B cell (primary cell): ENCODE measurements at regions not wholly inside any gene's neighbourhood (a gene's known extent, or its start where the extent isn't known, plus 50 kb on each side); places are given as distances from the start of the nearest gene placed in this dataset.

Experiments used
- ATAC-seq: fragments of 200-7000 bp; cut with Tn5 transposase; one replicate; pipeline ENCODE4 v1.10.0; 2021; ENCODE audit warnings: low read depth, mild to moderate bottlenecking, moderate number of reproducible peaks, moderate library complexity
- CTCF ChIA-PET: fragments of 350-600 bp; sonication (Branson Sonifier 250); formaldehyde crosslinking; loops from one replicate; lab custom pipeline; 2021; ENCODE audit warnings: antibody characterized with exemption, inconsistent platforms; lab: Charles Lee
- POLR2A ChIA-PET: fragments of 350-600 bp; sonication (Branson Sonifier 250); formaldehyde crosslinking; loops from one replicate; lab custom pipeline; 2021; ENCODE audit warnings: antibody characterized with exemption; lab: Charles Lee
- DNase-seq: peaks from one replicate; pipeline ENCODE4 v3.0.0; 2013
- H2AFZ ChIP-seq: 2 replicates; pipeline ENCODE4 v1.6.1; 2012; ENCODE audit warnings: mild to moderate bottlenecking, low read depth, low read length; ENCODE audit not compliant: insufficient read depth, poor library complexity, severe bottlenecking
- H3K27ac ChIP-seq, 2 donors: 1 replicate in 1 of 2; 2 replicates in 1 of 2; pipeline ENCODE4 v1.5.1; 2012 to 2013; ENCODE audit warnings: low read length in 2 of 2, mild to moderate bottlenecking in 2 of 2, moderate library complexity in 1 of 2
- H3K27me3 ChIP-seq, 4 experiments: fragments of 200-600 bp in 1 of 4; sonication (generic) in 1 of 4; replicated peaks in 1 of 4; 1 replicate in 2 of 4; 2 replicates in 2 of 4; pipeline versions ENCODE4 v1.6.1 to v1.7.0; 2013 to 2016; ENCODE audit warnings: low read length in 3 of 4, mild to moderate bottlenecking in 2 of 4, mixed read lengths in 1 of 4, moderate library complexity in 1 of 4; ENCODE audit not compliant: insufficient read depth in 4 of 4, control insufficient read depth in 3 of 4; ENCODE audit errors: control extremely low read depth in 1 of 4
- H3K36me3 ChIP-seq, 2 experiments: replicated peaks in 1 of 2; 1 replicate in 1 of 2; 2 replicates in 1 of 2; pipeline versions ENCODE4 v1.6.1 to v1.7.1; 2013; ENCODE audit warnings: low read length in 1 of 2; ENCODE audit not compliant: insufficient read depth in 2 of 2, control insufficient read depth in 1 of 2; ENCODE audit errors: control extremely low read depth in 1 of 2, extremely low read depth in 1 of 2
- H3K4me1 ChIP-seq, 2 donors: fragments of 200-600 bp in 1 of 2; sonication (generic) in 1 of 2; 1 replicate in 1 of 2; 2 replicates in 1 of 2; pipeline versions ENCODE4 v1.5.1 to v1.6.1; 2013 to 2017; ENCODE audit warnings: low read length in 2 of 2; ENCODE audit not compliant: control insufficient read depth in 2 of 2, insufficient read depth in 2 of 2
- H3K4me2 ChIP-seq: replicated peaks from 2 replicates; pipeline ENCODE3; 2012; ENCODE audit warnings: mild to moderate bottlenecking, low read depth, low read length; ENCODE audit not compliant: poor library complexity, severe bottlenecking
- H3K4me3 ChIP-seq, 5 experiments: fragments of 200-600 bp in 1 of 5; sonication (generic) in 1 of 5; 1 replicate in 3 of 5; 2 replicates in 2 of 5; pipeline versions ENCODE4 v1.5.1 to v1.7.0; 2011 to 2016; ENCODE audit warnings: low read length in 4 of 5, mild to moderate bottlenecking in 4 of 5, low read depth in 2 of 5, control low read depth in 1 of 5, moderate library complexity in 1 of 5; ENCODE audit not compliant: insufficient read depth in 1 of 5; ENCODE audit errors: control extremely low read depth in 1 of 5, extremely low read depth in 1 of 5
- H3K79me2 ChIP-seq: fragments of 200-600 bp; sonication (generic); one replicate; pipeline ENCODE4 v1.6.0; 2016; ENCODE audit warnings: low read length; ENCODE audit not compliant: control insufficient read depth, insufficient read depth
- H3K9ac ChIP-seq: fragments of 200-600 bp; sonication (generic); 2 replicates; pipeline ENCODE4 v1.6.1; 2017; ENCODE audit warnings: mild to moderate bottlenecking, low read length, moderate library complexity
- H3K9me3 ChIP-seq, 3 donors: one replicate each; pipeline versions ENCODE4 v1.6.1 to v1.7.1; 2013; ENCODE audit warnings: low read length in 2 of 3; ENCODE audit not compliant: control insufficient read depth in 2 of 3, insufficient read depth in 1 of 3; ENCODE audit errors: control extremely low read depth in 1 of 3
- H4K20me1 ChIP-seq: 2 replicates; pipeline ENCODE4 v1.6.0; 2012; ENCODE audit warnings: mild to moderate bottlenecking, low read length; ENCODE audit not compliant: insufficient read depth, control insufficient read depth, poor library complexity, severe bottlenecking
- H3K27ac Mint-ChIP-seq: one replicate; pipeline ENCODE4 v1.8.0; 2021; ENCODE audit warnings: mixed read lengths
- H3K27me3 Mint-ChIP-seq: one replicate; pipeline ENCODE4 v1.8.0; 2021; ENCODE audit warnings: mixed read lengths
- H3K4me1 Mint-ChIP-seq: one replicate; pipeline ENCODE4 v1.8.0; 2021; ENCODE audit warnings: mixed read lengths
- H3K4me3 Mint-ChIP-seq: one replicate; pipeline ENCODE4 v1.8.0; 2021; ENCODE audit warnings: mixed read lengths
- H3K9me3 Mint-ChIP-seq: one replicate; pipeline ENCODE4 v1.8.0; 2022; ENCODE audit warnings: mixed read lengths; ENCODE audit not compliant: insufficient read depth
- CTCF ChIP-seq: fragments of 200-600 bp; IDR thresholded peaks from one replicate; pipeline ENCODE4 v1.8.0; 2022; ENCODE audit warnings: antibody characterized with exemption, mild to moderate bottlenecking
- EZH2 ChIP-seq: IDR thresholded peaks from 2 replicates; pipeline ENCODE4 v1.6.1; 2012; ENCODE audit warnings: borderline replicate concordance, low read depth, mild to moderate bottlenecking, moderate library complexity, low read length; ENCODE audit not compliant: insufficient read depth, poor library complexity, severe bottlenecking
- WGBS: methylation state at CpG from one replicate; pipeline ENCODE4 v1.1.5; 2013; ENCODE audit warnings: missing lambda C conversion rate; ENCODE audit not compliant: insufficient coverage; 5-methylcytosine and 5-hydroxymethylcytosine counted together
- intact Hi-C: fragments of 100-400 bp; cut with micrococcal nuclease; formaldehyde crosslinking; loops from one replicate; pipeline ENCODE4 v1.10.0; 2022

GRCh38 chr20:24813080-24813479 lies 136.0 kb upstream of the CST7 start:
- ChIA-PET POLR2A (no interaction called here), CTCF (no interaction called here)
- no peaks in the 10 kb centered on the region for H4K20me1 ChIP-seq
- no peak overlapping the region for H3K9ac ChIP-seq
- no peak overlapping the region for H2AFZ ChIP-seq
- no peak overlapping the region for H3K4me3 ChIP-seq
- Mint-ChIP-seq H3K4me3 (no peak overlapping the region), H3K27me3 (peaks cover 16% of the 10 kb centered on the region), H3K9me3 (no peaks in the 10 kb centered on the region), H3K4me1 (peaks cover 5% of the 10 kb centered on the region), H3K27ac (no peak overlapping the region)
- H3K27ac ChIP-seq = no peak overlapping the region
- intact Hi-C loops = no loop called here
- no peak overlapping the region for H3K4me2 ChIP-seq
- H3K36me3 ChIP-seq = no peaks in the 10 kb centered on the region
- TF ChIP-seq EZH2 = no peak
- H3K79me2 ChIP-seq = no peaks in the 10 kb centered on the region
- H3K4me1 ChIP-seq = no peaks in the 10 kb centered on the region
- no peak for DNase-seq
- H3K9me3 ChIP-seq = peaks cover 0 to 9% (median 0%) of the 10 kb centered on the region in 3 donors
- no peaks in the 10 kb centered on the region for H3K27me3 ChIP-seq
- whole genome bisulfite sequencing = 91% methylated on average over 35 of the region's 35 CpGs
- ATAC-seq = no peak

- CTCF ChIA-PET = no interaction called here
- intact Hi-C loops = no loop called here
- POLR2A ChIA-PET = no interaction called here
- DNase-seq = no peak
- H3K27ac Mint-ChIP-seq = no peak overlapping the region
- Histone ChIP-seq H3K4me1 (no peaks in the 10 kb centered on the region), H3K9me3 (peaks cover 0 to 9% (median 0%) of the 10 kb centered on the region in 3 donors), H3K9ac (no peak overlapping the region), H3K4me2 (no peak overlapping the region), H3K79me2 (no peaks in the 10 kb centered on the region), H2AFZ (no peak overlapping the region), H4K20me1 (no peaks in the 10 kb centered on the region), H3K27ac (no peak overlapping the region), H3K4me3 (no peak overlapping the region), H3K27me3 (no peaks in the 10 kb centered on the region), H3K36me3 (no peaks in the 10 kb centered on the region)
- no peaks in the 10 kb centered on the region for H3K9me3 Mint-ChIP-seq
- TF ChIP-seq CTCF = no peak
- no peak for TF ChIP-seq EZH2
- ATAC-seq = no peak
- H3K4me1 Mint-ChIP-seq = peaks cover 5% of the 10 kb centered on the region
- 47% methylated on average over 3 of the region's 5 CpGs for WGBS
- no peak overlapping the region for H3K4me3 Mint-ChIP-seq
- peaks cover 14% of the 10 kb centered on the region for H3K27me3 Mint-ChIP-seq
These were observed 135.6 kb upstream of the CST7 start for GRCh38 chr20:24813496-24813895.
